IPS-NIHi7 (cell line): ENCODE measurements at regions not wholly inside any gene's neighbourhood (a gene's known extent, or its start where the extent isn't known, plus 50 kb on each side); places are given as distances from the start of the nearest gene placed in this dataset.

Experiments used
- DNase-seq: peaks from one replicate; pipeline ENCODE4 v3.0.0; 2012; ENCODE audit warnings: mixed read lengths; ENCODE audit errors: extremely low spot score

- DNase-seq = no peak
These were observed 145.9 kb upstream of the IRX2 start for GRCh38 chr5:2897276-2897961.

- DNase-seq = no peak
These were observed 145.1 kb upstream of the IRX2 start for GRCh38 chr5:2896371-2897275.

- DNase-seq = no peak
These were observed 144.4 kb upstream of the IRX2 start for GRCh38 chr5:2895876-2896275.

GRCh38 chr5:2895196-2895595 is 143.7 kb upstream of the IRX2 start:
- no peak for DNase-seq

- no peak for DNase-seq
These were observed 143.3 kb upstream of the IRX2 start for GRCh38 chr5:2894736-2895135.

- no peak for DNase-seq
These were observed 142.8 kb upstream of the IRX2 start for GRCh38 chr5:2894316-2894715.

- DNase-seq = no peak
These were observed 141.1 kb upstream of the IRX2 start for GRCh38 chr5:2892466-2893000.

GRCh38 chr5:2891781-2892180 is 140.3 kb upstream of the IRX2 start:
- DNase-seq = no peak

- no peak for DNase-seq
These were observed 138.5 kb upstream of the IRX2 start for GRCh38 chr5:2890011-2890410.

GRCh38 chr5:2888520-2889060 is 137.1 kb upstream of the IRX2 start:
- DNase-seq = no peak

- DNase-seq = no peak
These were observed 136.2 kb upstream of the IRX2 start for GRCh38 chr5:2887481-2888348.

GRCh38 chr5:2886531-2886930 is 135.1 kb upstream of the IRX2 start:
- no peak for DNase-seq

GRCh38 chr5:2883771-2884170 is 132.3 kb upstream of the IRX2 start:
- DNase-seq = no peak

- DNase-seq = no peak
These were observed 128.2 kb upstream of the IRX2 start for GRCh38 chr5:2879701-2880100.

- DNase-seq = no peak
These were observed 126.0 kb upstream of the IRX2 start for GRCh38 chr5:2877522-2877921.

- no peak for DNase-seq
These were observed 124.7 kb upstream of the IRX2 start for GRCh38 chr5:2876183-2876582.

- DNase-seq = no peak
These were observed 122.6 kb upstream of the IRX2 start for GRCh38 chr5:2874099-2874498.

- no peak for DNase-seq
These were observed 121.2 kb upstream of the IRX2 start for GRCh38 chr5:2872676-2873075.

GRCh38 chr5:2871282-2871681 is 119.8 kb upstream of the IRX2 start:
- no peak for DNase-seq

- DNase-seq = no peak
These were observed 118.0 kb upstream of the IRX2 start for GRCh38 chr5:2869471-2869870.

GRCh38 chr5:2867373-2867933 is 116.0 kb upstream of the IRX2 start:
- DNase-seq = no peak
